Fibroblast of the conjunctiva (primary cell): ENCODE measurements at regions not wholly inside any gene's neighbourhood (a gene's known extent, or its start where the extent isn't known, plus 50 kb on each side); places are given as distances from the start of the nearest gene placed in this dataset.
"Not testable (repeated sequence)": the region's sequence is repeated elsewhere in the genome, so short reads cannot be mapped to it uniquely, and the experiment has no call there.

Source experiments
- DNase-seq: peaks from one replicate; pipeline ENCODE4 v3.0.0-alpha.2; 2010; ENCODE audit warnings: low read depth

- no peak for DNase-seq
These were observed 232.8 kb upstream of the ATP5MC3 start for GRCh38 chr2:175414191-175414881.

GRCh38 chr2:175410941-175411340, 229.4 kb upstream of the ATP5MC3 start:
- DNase-seq, result not testable (repeated sequence)

- no peak for DNase-seq
These were observed 223.3 kb upstream of the ATP5MC3 start for GRCh38 chr2:175404839-175405238.

- DNase-seq, result no peak
These were observed 222.2 kb upstream of the ATP5MC3 start for GRCh38 chr2:175403599-175404221.

GRCh38 chr2:175402571-175402970, 221.1 kb upstream of the ATP5MC3 start:
- DNase-seq, result no peak

- no peak for DNase-seq
These were observed 220.5 kb upstream of the ATP5MC3 start for GRCh38 chr2:175401956-175402469.

- DNase-seq, result no peak
These were observed 219.5 kb upstream of the ATP5MC3 start for GRCh38 chr2:175400975-175401374.

- no peak for DNase-seq
These were observed 217.8 kb upstream of the ATP5MC3 start for GRCh38 chr2:175399326-175399725.

GRCh38 chr2:175398848-175399247, 217.3 kb upstream of the ATP5MC3 start:
- DNase-seq, result no peak

GRCh38 chr2:175396696-175397095, 215.2 kb upstream of the ATP5MC3 start:
- no peak for DNase-seq

GRCh38 chr2:175393851-175394250, 212.3 kb upstream of the ATP5MC3 start:
- no peak for DNase-seq

GRCh38 chr2:175383286-175383685, 201.8 kb upstream of the ATP5MC3 start:
- DNase-seq, result no peak

GRCh38 chr2:175373729-175374128, 192.2 kb upstream of the ATP5MC3 start:
- DNase-seq, result no peak

GRCh38 chr2:175372704-175373701, 191.5 kb upstream of the ATP5MC3 start:
- DNase-seq, result no peak

- DNase-seq, result no peak
These were observed 189.9 kb upstream of the ATP5MC3 start for GRCh38 chr2:175371378-175371777.

GRCh38 chr2:175366815-175367214, 185.3 kb upstream of the ATP5MC3 start:
- DNase-seq, result peak; percentile 20

GRCh38 chr2:175363699-175364098, 182.2 kb upstream of the ATP5MC3 start:
- no peak for DNase-seq

- no peak for DNase-seq
These were observed 180.8 kb upstream of the ATP5MC3 start for GRCh38 chr2:175362331-175362730.

- no peak for DNase-seq
These were observed 178.2 kb upstream of the ATP5MC3 start for GRCh38 chr2:175359710-175360109.

- DNase-seq, result no peak
These were observed 175.4 kb upstream of the ATP5MC3 start for GRCh38 chr2:175356901-175357300.

- DNase-seq, result no peak
These were observed 173.7 kb upstream of the ATP5MC3 start for GRCh38 chr2:175355246-175355645.

GRCh38 chr2:175353275-175353674, 171.8 kb upstream of the ATP5MC3 start:
- no peak for DNase-seq
